ENCODE measurements at regions not wholly inside any gene's neighbourhood (a gene's known extent, or its start where the extent isn't known, plus 50 kb on each side); places are given as distances from the start of the nearest gene placed in this dataset.

- H3K27me3 ChIP-seq (ENCODE audit: insufficient read depth, low read length), result no peaks in the 10 kb centered on the region
- no peak overlapping the region for H2AFZ ChIP-seq (ENCODE audit: low read length)
- no peaks in the 10 kb centered on the region for H3K36me3 ChIP-seq (ENCODE audit: insufficient read depth, low read length)
- no peaks in the 10 kb centered on the region for H3K9me2 ChIP-seq (ENCODE audit: low read depth, low read length)
- H3K79me2 ChIP-seq (ENCODE audit: insufficient read depth, low read length), result no peaks in the 10 kb centered on the region
- H3K27ac ChIP-seq (ENCODE audit: low read depth, low read length, poor library complexity, severe bottlenecking), result no peak overlapping the region
- no peak for TF ChIP-seq EZH2 (IDR thresholded peaks at IDR 0.05; ENCODE audit: borderline replicate concordance, low read length)
- TF ChIP-seq, protein P1, sequence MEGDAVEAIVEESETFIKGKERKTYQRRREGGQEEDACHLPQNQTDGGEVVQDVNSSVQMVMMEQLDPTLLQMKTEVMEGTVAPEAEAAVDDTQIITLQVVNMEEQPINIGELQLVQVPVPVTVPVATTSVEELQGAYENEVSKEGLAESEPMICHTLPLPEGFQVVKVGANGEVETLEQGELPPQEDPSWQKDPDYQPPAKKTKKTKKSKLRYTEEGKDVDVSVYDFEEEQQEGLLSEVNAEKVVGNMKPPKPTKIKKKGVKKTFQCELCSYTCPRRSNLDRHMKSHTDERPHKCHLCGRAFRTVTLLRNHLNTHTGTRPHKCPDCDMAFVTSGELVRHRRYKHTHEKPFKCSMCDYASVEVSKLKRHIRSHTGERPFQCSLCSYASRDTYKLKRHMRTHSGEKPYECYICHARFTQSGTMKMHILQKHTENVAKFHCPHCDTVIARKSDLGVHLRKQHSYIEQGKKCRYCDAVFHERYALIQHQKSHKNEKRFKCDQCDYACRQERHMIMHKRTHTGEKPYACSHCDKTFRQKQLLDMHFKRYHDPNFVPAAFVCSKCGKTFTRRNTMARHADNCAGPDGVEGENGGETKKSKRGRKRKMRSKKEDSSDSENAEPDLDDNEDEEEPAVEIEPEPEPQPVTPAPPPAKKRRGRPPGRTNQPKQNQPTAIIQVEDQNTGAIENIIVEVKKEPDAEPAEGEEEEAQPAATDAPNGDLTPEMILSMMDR (IDR thresholded peaks at IDR 0.05; ENCODE audit: low read length), result no peak
- no peak overlapping the region for H3K4me2 ChIP-seq (ENCODE audit: low read length)
- H4K20me1 ChIP-seq (ENCODE audit: insufficient read depth, low read length), result no peaks in the 10 kb centered on the region
- H3K9ac ChIP-seq (ENCODE audit: low read length), result no peak overlapping the region
- no peak overlapping the region for H3K4me3 ChIP-seq (ENCODE audit: low read depth, low read length, poor library complexity, severe bottlenecking)
- no peaks in the 10 kb centered on the region for H3F3A ChIP-seq (ENCODE audit: insufficient read depth, low read length)
- H3K4me1 ChIP-seq (ENCODE audit: insufficient read depth, low read length, severe bottlenecking), result no peaks in the 10 kb centered on the region
- H3K9me3 ChIP-seq (ENCODE audit: low read length), result no peaks in the 10 kb centered on the region
These were observed 502.0 kb upstream of the MKI67 start for GRCh38 chr10:128628252-128628651.

DNA sequence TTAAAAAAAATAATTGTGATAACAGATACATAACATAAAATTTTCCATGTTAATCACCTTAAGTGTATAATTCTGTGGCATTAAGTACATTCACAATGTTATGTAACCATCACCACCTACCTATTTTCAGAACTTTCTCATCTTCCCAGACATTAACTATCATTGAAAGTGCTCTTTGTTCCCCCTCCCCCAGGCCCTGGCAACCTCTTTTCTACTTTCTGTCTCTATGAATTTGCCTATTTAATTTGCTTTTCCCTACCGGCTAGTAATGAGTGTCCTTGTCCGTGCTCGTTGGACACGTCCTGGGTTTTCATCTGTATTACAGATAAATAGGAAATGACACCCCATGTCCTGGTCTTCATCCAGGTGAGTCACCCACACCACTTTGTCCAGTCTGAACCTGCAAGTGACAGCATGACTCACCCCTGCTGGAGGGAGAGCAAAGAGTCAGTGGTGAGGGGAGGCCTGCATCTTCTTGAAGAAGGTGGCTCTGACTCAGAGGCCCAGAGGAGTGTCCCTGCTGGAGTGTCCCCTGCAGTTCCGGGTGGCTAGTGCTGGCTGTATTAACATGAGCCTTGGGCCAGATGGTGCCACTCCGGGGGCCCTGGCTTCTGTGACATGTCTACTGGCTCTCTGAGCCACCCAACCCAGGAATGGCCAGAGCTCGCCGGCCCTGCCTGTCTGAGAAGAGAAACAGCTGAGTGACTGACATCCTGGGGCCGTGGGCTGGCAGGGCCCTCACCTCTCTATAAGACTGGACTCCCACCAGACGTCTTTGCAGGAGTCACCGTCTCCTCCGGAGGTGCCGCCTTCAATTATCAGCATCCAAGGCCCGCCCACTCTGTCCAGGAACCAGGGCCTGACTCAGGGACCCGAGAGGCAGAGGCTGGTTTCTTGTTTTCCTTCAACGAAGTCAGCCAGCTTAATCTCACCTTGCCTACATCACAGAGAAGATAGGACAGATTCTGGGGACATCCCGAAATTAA, 503.2 kb upstream of the MKI67 start:
- TF ChIP-seq, protein P1 (IDR thresholded peaks at IDR 0.05; ENCODE audit: low read length), result no peak
- no peak for TF ChIP-seq EZH2 (IDR thresholded peaks at IDR 0.05; ENCODE audit: borderline replicate concordance, low read length)
- no peak overlapping the region for H3K27ac ChIP-seq (ENCODE audit: low read depth, low read length, poor library complexity, severe bottlenecking)
- no peaks in the 10 kb centered on the region for H3K4me1 ChIP-seq (ENCODE audit: insufficient read depth, low read length, severe bottlenecking)
- no peak overlapping the region for H3K4me2 ChIP-seq (ENCODE audit: low read length)
- no peaks in the 10 kb centered on the region for H3K27me3 ChIP-seq (ENCODE audit: insufficient read depth, low read length)
- no peak overlapping the region for H3K9ac ChIP-seq (ENCODE audit: low read length)
- H3K9me3 ChIP-seq (ENCODE audit: low read length), result no peaks in the 10 kb centered on the region
- H2AFZ ChIP-seq (ENCODE audit: low read length), result no peak overlapping the region
- no peaks in the 10 kb centered on the region for H3F3A ChIP-seq (ENCODE audit: insufficient read depth, low read length)
- no peak overlapping the region for H3K4me3 ChIP-seq (ENCODE audit: low read depth, low read length, poor library complexity, severe bottlenecking)
- H3K79me2 ChIP-seq (ENCODE audit: insufficient read depth, low read length), result no peaks in the 10 kb centered on the region
- no peaks in the 10 kb centered on the region for H3K9me2 ChIP-seq (ENCODE audit: low read depth, low read length)
- no peaks in the 10 kb centered on the region for H4K20me1 ChIP-seq (ENCODE audit: insufficient read depth, low read length)
- H3K36me3 ChIP-seq (ENCODE audit: insufficient read depth, low read length), result no peaks in the 10 kb centered on the region

- Histone ChIP-seq H3K27ac (ENCODE audit: low read depth, low read length, poor library complexity, severe bottlenecking) (no peak overlapping the region), H3K36me3 (ENCODE audit: insufficient read depth, low read length) (no peaks in the 10 kb centered on the region), H3K9me2 (ENCODE audit: low read depth, low read length) (no peaks in the 10 kb centered on the region), H3K27me3 (ENCODE audit: insufficient read depth, low read length) (no peaks in the 10 kb centered on the region), H3F3A (ENCODE audit: insufficient read depth, low read length) (no peaks in the 10 kb centered on the region), H2AFZ (ENCODE audit: low read length) (no peak overlapping the region), H3K4me2 (ENCODE audit: low read length) (no peak overlapping the region), H3K4me1 (ENCODE audit: insufficient read depth, low read length, severe bottlenecking) (no peaks in the 10 kb centered on the region), H3K9me3 (ENCODE audit: low read length) (no peaks in the 10 kb centered on the region), H4K20me1 (ENCODE audit: insufficient read depth, low read length) (no peaks in the 10 kb centered on the region), H3K9ac (ENCODE audit: low read length) (no peak overlapping the region), H3K79me2 (ENCODE audit: insufficient read depth, low read length) (no peaks in the 10 kb centered on the region), H3K4me3 (ENCODE audit: low read depth, low read length, poor library complexity, severe bottlenecking) (no peak overlapping the region)
- TF ChIP-seq, protein P1 (IDR thresholded peaks at IDR 0.05; ENCODE audit: low read length), result no peak
- TF ChIP-seq EZH2 (IDR thresholded peaks at IDR 0.05; ENCODE audit: borderline replicate concordance, low read length), result no peak
These were observed 504.6 kb upstream of the MKI67 start for GRCh38 chr10:128630787-128631252.
